ENCODE measurements at regions not wholly inside any gene's neighbourhood (a gene's known extent, or its start where the extent isn't known, plus 50 kb on each side); places are given as distances from the start of the nearest gene placed in this dataset.

GRCh38 chr18:70627182-70627802, 338.4 kb downstream of the SOCS6 start:
- TF ChIP-seq SIN3A (IDR thresholded peaks at IDR 0.05; ENCODE audit: borderline replicate concordance, insufficient read depth, low read length) (no peak), TAF1 (IDR thresholded peaks at IDR 0.05; ENCODE audit: borderline replicate concordance, insufficient read depth, low read length) (no peak), POLR2AphosphoS5 (IDR thresholded peaks at IDR 0.05; ENCODE audit: low read depth, low read length) (no peak), REST (IDR thresholded peaks at IDR 0.05; ENCODE audit: insufficient read depth in 1 of 2, low read depth in 2 of 2, low read length in 2 of 2) (no peak), FOXP2 (optimal IDR thresholded peaks at IDR 0.05; ENCODE audit: borderline replicate concordance, extremely low read depth, extremely low read length, insufficient read depth) (no peak)

- TF ChIP-seq TAF1 (IDR thresholded peaks at IDR 0.05; ENCODE audit: borderline replicate concordance, insufficient read depth, low read length) (no peak), FOXP2 (optimal IDR thresholded peaks at IDR 0.05; ENCODE audit: borderline replicate concordance, extremely low read depth, extremely low read length, insufficient read depth) (no peak), REST (IDR thresholded peaks at IDR 0.05; ENCODE audit: insufficient read depth in 1 of 2, low read depth in 2 of 2, low read length in 2 of 2) (no peak), SIN3A (IDR thresholded peaks at IDR 0.05; ENCODE audit: borderline replicate concordance, insufficient read depth, low read length) (no peak), POLR2AphosphoS5 (IDR thresholded peaks at IDR 0.05; ENCODE audit: low read depth, low read length) (no peak)
Observed at GRCh38 chr18:70622622-70623419, 334.0 kb downstream of the SOCS6 start.

GRCh38 chr18:70621710-70622109, 332.9 kb downstream of the SOCS6 start:
- TF ChIP-seq FOXP2 (optimal IDR thresholded peaks at IDR 0.05; ENCODE audit: borderline replicate concordance, extremely low read depth, extremely low read length, insufficient read depth) (no peak), POLR2AphosphoS5 (IDR thresholded peaks at IDR 0.05; ENCODE audit: low read depth, low read length) (no peak), TAF1 (IDR thresholded peaks at IDR 0.05; ENCODE audit: borderline replicate concordance, insufficient read depth, low read length) (no peak), REST (IDR thresholded peaks at IDR 0.05; ENCODE audit: insufficient read depth in 1 of 2, low read depth in 2 of 2, low read length in 2 of 2) (no peak), SIN3A (IDR thresholded peaks at IDR 0.05; ENCODE audit: borderline replicate concordance, insufficient read depth, low read length) (no peak)

GRCh38 chr18:70620837-70621612, 332.2 kb downstream of the SOCS6 start:
- TF ChIP-seq SIN3A (IDR thresholded peaks at IDR 0.05; ENCODE audit: borderline replicate concordance, insufficient read depth, low read length) = no peak

GRCh38 chr18:70617020-70617763, 328.3 kb downstream of the SOCS6 start:
- no peak for TF ChIP-seq POLR2AphosphoS5 (IDR thresholded peaks at IDR 0.05; ENCODE audit: low read depth, low read length)
- TF ChIP-seq FOXP2 (optimal IDR thresholded peaks at IDR 0.05; ENCODE audit: borderline replicate concordance, extremely low read depth, extremely low read length, insufficient read depth) = no peak

All from PFSK-1 (cell line).